Activated CD4-positive, CD25-positive, alpha-beta regulatory T cell treated with anti-CD3 and anti-CD28 coated beads, Interleukin-2, amount 50 U/mL, for 16 hours (primary cell): ENCODE measurements at regions not wholly inside any gene's neighbourhood (a gene's known extent, or its start where the extent isn't known, plus 50 kb on each side); places are given as distances from the start of the nearest gene placed in this dataset.

Source experiments
- DNase-seq: peaks from one replicate; pipeline ENCODE4 v3.0.0-alpha.2; 2020; ENCODE audit warnings: low read depth, low spot score

DNA sequence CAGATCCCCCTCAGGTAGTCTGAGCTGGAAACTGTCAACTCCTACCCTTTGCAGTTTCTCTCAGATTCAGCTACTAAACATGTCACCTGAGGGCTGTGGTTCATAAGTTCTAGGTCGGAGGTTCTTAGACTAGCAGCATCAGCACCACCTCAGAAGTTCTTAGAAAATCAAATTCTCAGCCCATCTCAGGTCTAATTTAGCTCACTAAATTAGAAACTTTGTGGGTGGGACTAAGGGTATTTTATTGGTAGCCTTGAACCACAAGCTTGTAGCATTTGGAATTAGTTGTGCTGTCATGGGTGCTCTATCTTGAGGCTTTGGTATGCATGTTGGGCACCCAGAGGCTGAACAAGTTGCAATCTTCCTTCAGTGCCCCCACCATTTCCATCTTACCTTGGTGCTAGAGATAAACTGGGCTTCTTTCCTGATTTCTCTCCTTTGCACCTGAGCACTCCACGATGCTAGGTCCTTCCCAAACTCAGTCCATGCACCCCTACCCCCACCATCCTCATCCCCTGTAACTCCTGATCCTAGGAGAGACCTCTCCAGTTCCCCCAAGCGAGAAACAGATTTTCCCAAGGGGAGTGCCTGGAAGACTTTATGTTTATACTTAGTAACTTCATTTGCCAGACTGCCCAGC, 54.2 kb downstream of the S1PR1 start:
- no peak for DNase-seq

DNA sequence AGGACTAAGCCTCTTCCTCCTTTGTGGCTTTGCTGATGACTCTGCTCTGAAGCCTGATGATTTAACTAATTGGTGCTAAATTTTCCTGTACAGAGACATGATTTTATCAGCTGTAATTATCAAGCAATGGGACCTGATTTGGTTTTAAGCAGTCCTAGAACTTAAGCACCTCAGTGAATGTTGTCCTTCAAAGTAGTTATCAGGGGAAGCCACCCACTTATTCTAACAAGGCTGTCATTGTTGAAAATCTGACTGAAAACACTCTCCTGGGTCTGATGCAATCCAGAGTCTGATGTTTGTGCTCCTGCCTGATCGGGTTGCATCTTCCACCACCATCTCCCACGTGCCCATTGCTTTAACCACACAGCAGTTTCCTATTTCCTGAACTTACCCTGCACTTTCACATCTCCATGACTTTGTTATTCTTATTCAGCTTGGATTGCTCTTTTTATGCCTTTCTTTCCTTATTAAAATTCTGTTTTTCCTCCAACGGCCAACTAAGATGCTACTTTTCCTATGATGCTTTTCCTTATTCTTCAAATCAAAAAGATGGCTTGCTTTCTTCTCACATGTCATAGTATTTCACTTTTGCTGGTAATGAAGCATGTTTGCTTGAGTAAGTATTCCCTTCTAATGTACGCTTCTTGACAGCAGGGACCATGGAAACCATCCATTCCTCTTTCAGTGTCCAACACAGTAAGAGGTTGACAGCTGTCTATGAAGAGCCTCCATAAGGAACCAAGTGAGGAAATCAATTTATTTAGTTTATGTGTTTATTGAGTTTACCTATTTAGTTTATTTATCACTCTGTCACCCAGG, 55.0 kb downstream of the S1PR1 start:
- DNase-seq, result no peak

DNA sequence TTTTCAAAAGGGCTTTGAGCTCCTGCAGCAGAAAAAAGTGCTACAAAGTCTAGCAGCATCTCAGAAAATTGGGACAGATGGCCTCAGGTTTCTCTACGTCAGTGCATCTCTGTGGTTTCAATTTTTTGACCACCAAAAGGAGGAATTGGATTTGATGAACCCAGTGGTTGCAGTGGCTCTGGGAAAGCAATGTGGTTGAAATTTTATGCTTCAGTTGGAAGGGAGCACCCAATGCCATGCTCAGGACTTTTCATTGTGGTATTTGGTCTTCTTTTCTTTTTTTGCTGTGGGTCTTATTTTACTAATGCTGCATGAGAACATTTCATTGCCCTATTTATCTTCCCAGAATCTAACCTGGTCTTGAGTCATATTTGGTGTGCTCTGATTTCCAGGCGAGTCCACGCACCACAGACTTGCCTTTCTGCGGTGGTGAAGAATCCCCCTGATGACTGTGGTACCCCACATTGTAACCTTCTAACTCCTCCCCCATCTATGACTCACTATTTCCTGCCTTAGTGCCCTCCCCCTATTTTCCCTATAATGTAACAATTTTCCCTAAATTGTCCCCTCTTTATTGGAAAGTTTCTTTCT, 56.7 kb downstream of the S1PR1 start:
- no peak for DNase-seq

DNA sequence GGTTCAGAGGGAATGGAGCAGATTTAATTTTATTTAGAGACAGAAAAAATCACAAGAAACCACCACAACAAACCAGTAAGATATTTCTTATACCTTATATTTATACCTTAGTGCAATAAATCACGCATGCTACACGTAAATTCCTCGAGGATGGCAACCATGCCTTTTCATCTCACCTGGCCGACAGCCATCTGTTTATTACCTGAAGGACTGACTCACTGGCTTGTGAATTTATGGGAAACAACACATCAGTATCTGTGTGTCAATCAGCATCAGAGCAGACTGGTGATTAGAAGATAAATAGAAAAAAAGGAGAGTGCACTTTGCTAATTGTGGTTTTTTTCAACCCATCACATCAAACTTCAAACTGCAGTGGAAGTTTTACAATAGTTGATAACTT, 58.4 kb downstream of the S1PR1 start:
- no peak for DNase-seq

DNA sequence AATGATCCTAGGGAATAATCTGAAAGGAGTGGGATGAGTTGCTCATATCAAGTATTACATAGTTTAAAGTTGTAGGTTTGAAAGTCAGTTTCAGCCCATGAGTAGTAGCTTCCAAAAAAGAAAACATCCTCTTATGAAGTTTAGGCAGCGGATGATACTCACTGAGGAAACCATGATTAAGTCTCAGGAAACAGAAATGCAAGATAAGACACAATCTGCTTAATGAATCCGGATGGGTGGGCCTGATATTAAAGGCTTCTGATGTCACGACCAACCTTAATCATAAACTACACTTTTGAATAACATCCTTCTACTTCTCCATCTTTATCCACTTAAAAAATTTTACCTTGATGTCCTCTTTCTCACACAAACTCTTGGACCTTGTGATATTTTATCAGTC, 61.8 kb downstream of the S1PR1 start:
- no peak for DNase-seq

DNA sequence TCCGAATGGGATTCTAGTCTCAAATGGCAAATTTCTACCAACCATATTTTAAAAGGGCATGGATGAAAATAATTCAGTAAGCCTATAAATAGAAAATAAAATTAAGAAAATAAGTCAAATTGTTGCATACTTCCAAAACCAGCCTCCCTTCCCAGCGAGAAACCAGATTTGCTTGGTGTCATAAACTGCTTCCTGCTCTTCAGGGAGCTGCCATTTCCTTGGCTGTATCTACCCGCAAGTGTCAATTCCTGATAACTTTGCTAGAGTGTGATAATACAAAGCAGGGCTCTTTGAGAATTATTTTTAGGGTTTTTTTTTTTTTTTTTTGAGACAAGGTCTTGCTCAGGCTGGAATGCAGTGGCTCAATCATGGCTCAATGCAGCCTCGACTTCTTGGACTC, 62.3 kb downstream of the S1PR1 start:
- DNase-seq, result no peak

DNA sequence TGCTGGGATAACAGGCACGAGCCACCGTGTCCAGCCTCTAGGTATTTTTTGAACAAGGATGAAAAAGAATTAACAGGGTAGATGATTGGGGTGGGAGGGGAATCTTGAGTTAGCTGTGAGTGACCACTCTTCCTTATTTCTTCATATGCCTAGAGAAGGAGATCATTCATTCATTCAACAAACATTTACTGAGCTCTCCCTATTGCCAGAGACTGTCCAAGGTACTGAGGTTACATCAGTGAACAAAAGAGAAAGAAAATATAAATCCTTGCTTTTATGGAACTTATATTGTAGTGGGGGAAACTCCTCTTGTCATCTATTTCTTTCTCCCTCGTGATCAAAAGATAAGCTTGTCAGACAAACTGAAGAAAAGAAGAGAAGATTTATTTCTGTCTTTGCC, 62.9 kb downstream of the S1PR1 start:
- no peak for DNase-seq

DNA sequence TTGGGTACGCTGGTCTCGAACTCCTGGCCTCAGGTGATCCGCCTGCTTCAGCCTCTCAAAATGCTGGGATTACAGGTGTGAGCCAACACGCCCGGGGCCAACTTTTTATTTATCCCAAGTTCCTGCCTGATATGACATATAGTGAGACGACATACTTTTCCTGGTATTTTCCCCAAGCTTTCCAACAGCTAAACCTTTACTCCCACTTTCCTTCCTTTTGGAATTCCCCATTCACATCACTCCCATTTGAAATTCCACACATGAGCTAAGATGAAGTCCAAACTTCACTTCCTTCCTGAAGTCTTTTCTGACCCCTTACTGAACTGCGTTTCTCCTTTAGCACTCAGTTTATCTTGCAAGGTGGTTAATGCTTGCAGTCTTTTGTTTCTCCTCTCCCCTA, 64.1 kb downstream of the S1PR1 start:
- DNase-seq, result no peak

DNA sequence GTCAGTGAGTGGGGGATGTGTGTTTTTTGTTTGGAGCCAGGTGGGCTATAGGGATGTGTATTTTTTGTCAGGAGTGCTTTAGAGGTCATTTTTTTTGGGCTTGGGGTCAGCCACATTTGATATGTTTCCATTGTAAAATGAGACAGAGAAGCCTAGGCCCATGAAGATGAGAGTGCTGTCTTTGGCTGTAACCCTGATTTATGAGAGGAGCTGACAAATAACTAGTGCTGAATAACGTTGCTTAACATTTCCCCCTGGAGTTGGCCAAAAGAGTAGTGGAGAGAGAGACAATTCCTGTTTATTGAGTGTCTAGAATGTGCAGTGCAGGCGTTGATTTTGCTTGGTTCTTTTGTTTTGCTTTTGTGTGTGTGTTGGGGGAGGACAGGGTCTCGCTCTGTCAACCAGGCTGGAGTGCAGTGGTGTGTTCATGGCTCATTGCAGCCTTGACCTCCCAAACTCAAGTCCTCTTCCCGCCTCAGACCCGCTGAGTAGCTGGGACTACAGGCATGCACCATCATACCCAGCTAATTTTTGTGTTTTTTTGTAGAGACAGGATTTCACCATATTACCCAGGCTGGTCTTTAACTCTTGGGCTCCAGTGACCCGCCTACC, 64.7 kb downstream of the S1PR1 start:
- no peak for DNase-seq

DNA sequence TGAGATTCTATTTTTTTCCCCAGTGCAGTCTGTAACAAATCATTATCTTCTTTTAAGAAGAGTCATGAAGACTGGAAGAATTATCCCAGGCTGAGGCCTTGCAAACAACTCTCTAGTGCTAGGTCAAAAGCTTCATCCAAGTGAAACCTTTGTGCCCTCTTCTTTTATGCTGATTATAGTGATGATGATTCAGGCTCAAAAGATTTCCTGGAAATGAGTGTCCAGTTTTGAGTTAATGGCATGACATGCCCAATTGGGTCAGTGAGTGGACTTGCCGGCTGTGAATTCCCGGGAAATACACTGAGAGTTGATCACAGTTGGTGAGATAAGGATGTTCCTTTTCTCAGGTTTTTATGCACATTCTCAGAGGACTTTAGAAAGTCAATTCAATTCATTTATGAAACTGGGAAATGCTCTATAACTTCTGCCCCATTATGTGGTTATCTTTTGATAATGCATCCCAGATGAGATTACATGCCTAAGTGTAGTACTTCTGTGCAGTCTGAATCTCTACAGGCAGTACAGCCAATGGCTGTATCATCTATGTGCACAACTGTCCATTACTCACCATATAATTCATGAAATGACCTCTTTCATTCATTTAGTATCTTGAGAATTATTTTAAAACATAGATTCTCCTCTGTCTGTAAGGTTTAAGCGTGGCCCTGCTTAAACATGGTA, 66.2 kb downstream of the S1PR1 start:
- no peak for DNase-seq

DNA sequence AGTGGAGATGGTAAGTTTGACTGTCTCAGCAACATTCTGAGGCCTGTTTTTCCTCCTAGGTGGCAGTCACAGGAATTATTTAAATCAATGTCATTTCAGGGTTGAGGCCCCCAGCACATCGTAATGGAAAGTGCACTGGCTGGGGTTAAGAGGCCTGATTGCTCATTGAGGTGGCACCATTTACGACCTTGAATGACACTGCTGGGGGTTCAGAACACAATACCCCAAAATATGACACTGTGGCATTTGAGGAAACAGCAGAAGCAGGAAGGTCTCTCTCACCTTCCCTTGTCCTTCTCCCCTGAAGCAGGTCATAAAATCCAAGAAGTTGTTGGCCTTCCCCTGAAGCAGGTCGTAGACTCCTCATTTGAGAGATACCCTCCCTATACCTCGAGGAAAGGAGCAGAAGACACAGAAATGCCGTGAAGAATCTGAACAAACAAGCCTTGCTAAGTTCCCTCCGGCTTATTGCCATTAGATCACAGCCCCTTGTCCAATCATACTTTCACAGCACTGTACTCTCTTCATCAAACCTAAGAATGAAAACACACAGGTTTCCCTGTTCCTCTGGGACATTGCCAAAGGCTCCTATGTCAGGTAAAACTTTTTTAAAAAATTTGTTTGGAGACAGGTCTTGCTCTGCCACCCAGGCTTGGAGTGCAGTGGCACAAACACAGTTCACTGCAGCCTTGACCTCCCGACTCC, 71.3 kb downstream of the S1PR1 start:
- DNase-seq, result no peak

DNA sequence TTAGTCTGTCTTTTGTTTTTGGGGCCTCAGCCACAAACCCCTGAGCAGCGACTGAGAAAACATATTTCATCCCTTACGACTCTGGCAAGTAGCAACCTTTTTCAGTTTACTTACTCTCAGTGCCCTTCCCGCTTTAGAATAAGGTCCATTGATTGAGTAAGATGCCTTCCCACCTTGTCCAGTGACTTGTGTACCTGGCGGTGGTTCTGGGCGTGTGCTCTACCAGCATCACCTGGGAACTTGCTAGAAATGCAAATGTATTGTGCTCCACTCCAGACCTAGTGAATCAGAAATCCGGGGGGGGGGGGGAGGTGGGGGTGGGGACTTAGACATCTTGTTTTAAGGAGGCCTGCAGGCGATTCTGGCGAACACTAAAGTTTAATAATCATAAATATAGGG, 72.1 kb downstream of the S1PR1 start:
- no peak for DNase-seq

DNA sequence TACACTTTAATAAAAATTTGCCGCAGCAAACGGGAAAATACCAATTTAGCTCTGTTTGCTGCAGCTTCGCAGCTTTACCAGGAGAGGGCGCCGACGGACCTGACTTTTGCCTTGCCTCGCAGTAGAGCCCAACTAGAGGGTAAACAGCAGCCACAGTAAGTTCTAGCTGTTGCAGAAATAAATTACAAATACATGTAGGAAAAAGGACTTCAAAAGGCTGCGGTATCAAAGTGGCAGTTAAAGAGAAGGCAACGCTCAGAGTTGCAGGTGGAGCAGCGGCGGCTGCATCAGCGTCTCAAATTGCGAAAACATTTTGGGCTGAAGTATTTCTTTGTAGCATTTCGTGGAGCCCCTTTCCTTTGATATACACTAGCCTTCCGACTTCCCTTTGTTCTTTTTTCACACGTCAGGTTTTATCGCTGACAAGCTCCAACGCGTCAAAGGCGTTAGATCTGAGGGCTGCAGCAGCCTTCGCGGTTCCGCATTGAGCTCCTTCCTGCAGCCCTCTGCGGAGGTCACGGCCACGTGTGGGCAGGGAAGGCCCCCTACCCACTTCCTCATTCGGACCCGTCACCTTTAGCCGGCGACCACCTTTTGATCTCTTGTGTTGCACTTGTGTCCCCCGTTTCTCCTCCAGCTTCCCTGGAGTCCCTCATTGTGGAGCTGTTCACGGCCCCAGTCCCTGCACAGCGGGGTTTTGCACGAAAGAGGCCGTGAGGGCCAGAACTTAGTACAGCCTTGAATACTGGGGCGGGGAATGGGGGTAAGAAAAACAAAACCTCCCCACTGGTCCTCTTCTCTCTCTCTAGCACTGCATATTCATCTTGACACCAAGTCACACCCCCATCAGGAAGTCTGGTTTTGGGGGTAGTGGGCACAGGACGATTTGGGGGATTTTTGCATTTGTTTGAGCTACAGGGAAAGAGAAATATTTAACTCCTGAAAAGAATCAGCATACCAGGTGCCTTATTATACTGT, 72.8 kb downstream of the S1PR1 start:
- peak; percentile 49 for DNase-seq

DNA sequence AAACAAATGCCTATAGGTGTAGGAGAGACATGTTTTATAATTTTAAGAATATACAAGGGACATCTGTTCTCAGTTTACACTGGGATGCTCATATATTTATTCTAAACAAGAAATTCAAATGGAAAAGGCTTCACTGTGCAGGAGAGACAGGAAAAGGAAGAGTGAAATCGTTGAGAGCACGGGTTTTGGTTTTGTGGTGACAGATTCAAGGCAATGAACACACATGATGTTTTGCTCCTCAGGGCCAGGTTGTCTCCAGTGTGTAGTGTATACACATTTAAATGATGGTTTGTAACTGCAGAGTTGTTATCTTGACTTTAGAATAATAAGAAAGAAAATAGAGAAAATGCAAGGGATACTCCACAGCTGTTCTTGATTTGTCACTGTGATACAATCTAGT, 73.7 kb downstream of the S1PR1 start:
- no peak for DNase-seq

DNA sequence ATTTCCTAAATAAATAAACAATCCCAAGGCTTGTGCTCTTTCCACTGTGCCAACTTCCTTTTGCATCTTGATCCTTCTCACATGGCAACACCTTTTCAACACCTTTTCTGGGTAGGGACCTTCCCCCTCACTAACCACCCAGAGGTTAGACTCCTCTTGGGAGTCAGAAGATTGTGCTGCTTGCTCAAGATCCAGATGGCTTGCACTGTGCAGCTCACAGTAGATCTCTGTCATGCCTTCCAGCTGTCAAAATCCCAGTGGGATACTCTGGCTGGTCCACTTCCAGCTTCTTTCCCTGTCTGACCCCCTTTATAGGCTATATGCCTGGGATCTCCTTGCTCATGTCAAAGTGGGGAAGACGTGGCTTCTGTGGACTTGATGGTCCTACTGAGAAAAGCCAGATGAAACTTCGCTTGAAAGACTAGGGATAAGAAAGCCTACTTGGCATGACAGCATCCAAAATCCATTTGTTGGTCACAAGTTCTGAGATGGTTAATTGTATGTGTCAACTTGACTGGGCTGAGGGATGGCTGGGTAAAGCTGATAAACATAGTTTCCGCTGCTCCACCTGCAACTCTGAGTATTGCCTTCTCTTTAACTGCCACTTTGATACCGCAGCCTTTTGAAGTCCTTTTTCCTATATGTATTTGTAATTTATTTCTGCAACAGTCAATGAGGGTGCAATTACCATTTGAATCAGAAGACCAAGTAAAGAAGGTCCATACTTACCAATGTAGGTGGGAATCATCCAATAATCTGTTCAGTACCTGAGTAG, 74.5 kb downstream of the S1PR1 start:
- DNase-seq, result no peak

DNA sequence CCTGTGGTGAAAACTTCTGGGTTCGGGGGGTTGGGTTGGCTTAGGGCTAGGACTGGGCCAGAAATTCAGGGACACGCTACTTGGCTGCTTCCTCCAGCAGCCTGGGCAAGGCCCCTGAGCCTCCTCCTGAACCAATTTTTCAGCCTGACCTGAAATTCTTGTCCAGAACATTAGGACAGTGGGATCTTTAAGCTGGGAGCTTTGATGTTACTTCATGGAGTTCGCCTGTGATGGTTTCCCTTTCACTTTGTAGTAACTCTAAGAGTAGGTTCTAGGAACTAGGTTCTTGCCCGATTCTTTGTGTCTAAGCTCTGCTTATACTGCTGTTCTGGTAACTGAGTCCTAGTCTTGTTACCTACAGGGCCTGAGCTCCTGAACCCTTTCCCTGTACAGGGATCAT, 75.3 kb downstream of the S1PR1 start:
- DNase-seq, result no peak

DNA sequence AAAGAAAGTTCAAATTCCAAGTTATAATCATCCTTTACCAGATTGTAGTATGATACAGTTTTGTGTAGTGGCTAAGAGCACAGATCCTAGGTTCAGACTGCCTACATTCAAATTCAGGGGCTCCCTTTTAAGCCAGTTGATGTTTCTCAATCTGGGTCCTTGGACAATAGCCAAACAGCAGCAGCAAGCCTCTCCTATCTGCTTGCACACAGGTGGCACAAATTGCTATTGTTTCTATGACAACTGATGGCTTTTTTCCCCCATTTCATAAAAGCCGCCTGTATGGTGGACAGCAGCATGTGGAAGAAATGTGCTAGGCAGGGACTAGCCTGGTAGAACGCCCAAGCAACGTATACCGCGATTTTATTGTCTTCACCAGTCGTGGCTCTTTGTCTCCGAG, 76.5 kb downstream of the S1PR1 start:
- DNase-seq, result no peak

DNA sequence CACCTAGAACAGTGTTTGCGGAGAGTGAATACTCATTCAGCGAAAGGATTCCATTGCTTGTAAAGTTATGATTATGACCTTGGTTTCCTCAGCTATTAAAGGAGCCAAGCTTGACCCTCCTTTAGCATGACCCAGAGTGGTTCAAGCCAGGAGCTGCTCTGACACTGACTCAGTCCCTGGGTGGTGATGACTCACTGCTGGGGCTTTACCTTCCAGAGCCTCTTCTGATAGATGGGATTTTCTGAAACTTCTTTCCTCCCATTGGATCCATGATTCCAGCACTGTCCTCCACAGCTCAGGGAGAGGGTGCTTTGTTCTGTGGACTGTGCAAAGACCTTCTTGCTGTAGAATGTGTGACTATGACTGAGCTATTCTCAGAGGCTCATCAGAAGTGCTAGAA, 77.4 kb downstream of the S1PR1 start:
- DNase-seq, result no peak

DNA sequence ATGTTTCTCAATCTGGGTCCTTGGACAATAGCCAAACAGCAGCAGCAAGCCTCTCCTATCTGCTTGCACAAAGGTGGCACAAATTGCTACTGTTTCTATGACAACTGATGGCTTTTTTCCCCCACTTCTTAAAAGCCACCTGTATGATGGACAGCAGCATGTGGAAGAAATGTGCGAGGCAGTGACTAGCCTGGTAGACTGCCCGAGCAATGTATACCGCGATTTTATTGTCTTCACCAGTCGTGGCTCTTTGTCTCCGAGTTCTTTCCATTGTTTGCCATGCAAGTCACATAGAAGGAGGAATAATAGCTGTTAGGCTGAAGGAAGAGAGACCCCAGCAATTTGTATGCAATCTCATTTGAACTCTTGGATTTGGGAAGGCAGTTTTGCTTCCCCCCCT, 79.4 kb downstream of the S1PR1 start:
- no peak for DNase-seq

DNA sequence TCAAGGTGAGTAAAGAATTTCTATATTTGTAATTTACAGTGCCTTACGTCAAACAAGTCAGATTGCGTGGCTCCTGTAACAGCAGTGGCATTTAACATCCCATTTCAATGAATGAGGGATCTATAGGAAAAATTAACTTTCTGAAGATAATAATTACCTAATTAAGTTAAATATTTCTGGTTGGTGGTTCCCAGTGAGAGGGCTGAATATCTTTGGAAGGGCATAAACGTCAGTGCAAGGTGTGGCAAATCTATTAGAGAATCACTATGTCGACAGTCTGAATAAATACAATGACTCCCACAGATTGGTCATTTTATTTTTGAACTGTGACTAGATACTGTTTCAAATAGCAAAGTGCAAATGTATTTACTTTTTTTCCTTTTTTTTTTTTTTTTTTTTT, 80.0 kb downstream of the S1PR1 start:
- DNase-seq, result no peak
